Activated CD8-positive, alpha-beta memory T cell treated with anti-CD3 and anti-CD28 coated beads for 48 hours (primary cell): ENCODE measurements at regions not wholly inside any gene's neighbourhood (a gene's known extent, or its start where the extent isn't known, plus 50 kb on each side); places are given as distances from the start of the nearest gene placed in this dataset.

Source experiments
- DNase-seq, 3 experiments: peaks; one replicate each; pipeline ENCODE4 v3.0.0-alpha.2; 2020; ENCODE audit warnings: low read depth in 2 of 3, low spot score in 2 of 3

- DNase-seq, result no peak
Observed at GRCh38 chr18:45562567-45563479, 52.5 kb upstream of the SLC14A2 start.

GRCh38 chr18:45565280-45565970 lies 49.9 kb upstream of the SLC14A2 start:
- DNase-seq, result no peak
